WTC11 (cell line): ENCODE measurements at regions not wholly inside any gene's neighbourhood (a gene's known extent, or its start where the extent isn't known, plus 50 kb on each side); places are given as distances from the start of the nearest gene placed in this dataset.

Experiments used
- ATAC-seq: fragments of 200-7000 bp; cut with Tn5 transposase; 2 replicates; pipeline ENCODE4 v1.10.0; 2021; ENCODE audit warnings: mild to moderate bottlenecking, moderate library complexity
- CTCF ChIA-PET: fragments of 300-600 bp; sonication (Branson Sonifier 250); formaldehyde crosslinking; loops from one replicate; lab custom pipeline; 2021; ENCODE audit warnings: antibody characterized with exemption; lab: Charles Lee
- POLR2A ChIA-PET: fragments of 350-600 bp; sonication (Branson Sonifier 250); formaldehyde crosslinking; loops from one replicate; lab custom pipeline; 2021; ENCODE audit warnings: antibody characterized with exemption; lab: Charles Lee
- DNase-seq: peaks from one replicate; pipeline ENCODE4 v3.0.0; 2021; ENCODE audit warnings: low spot score
- H3K27ac Mint-ChIP-seq: 2 replicates; pipeline ENCODE4 v1.8.0; 2021; ENCODE audit warnings: mixed read lengths
- H3K27me3 Mint-ChIP-seq: 2 replicates; pipeline ENCODE4 v1.8.0; 2021; ENCODE audit warnings: low read depth, mild to moderate bottlenecking, moderate library complexity, mixed read lengths
- H3K36me3 Mint-ChIP-seq: 2 replicates; pipeline ENCODE4 v1.8.0; 2021; ENCODE audit warnings: mixed read lengths
- H3K4me1 Mint-ChIP-seq: 2 replicates; pipeline ENCODE4 v1.8.0; 2022; ENCODE audit warnings: mixed read lengths
- H3K4me3 Mint-ChIP-seq: 2 replicates; pipeline ENCODE4 v1.8.0; 2021; ENCODE audit warnings: mild to moderate bottlenecking, moderate library complexity, mixed read lengths
- H3K9me3 Mint-ChIP-seq: 2 replicates; pipeline ENCODE4 v1.8.0; 2021; ENCODE audit warnings: mixed read lengths
- CREM ChIP-seq: sonication (generic); formaldehyde crosslinking; IDR thresholded peaks from 2 replicates; pipeline ENCODE4 v1.8.1; 2022; ENCODE audit warnings: mild to moderate bottlenecking, missing genetic modification reagents, moderate library complexity
- ELF4 ChIP-seq: sonication (generic); formaldehyde crosslinking; IDR thresholded peaks from 2 replicates; pipeline ENCODE4 v1.8.1; 2022; ENCODE audit warnings: low read depth, mild to moderate bottlenecking, moderate library complexity, missing genetic modification reagents
- ETV6 ChIP-seq: sonication (generic); formaldehyde crosslinking; IDR thresholded peaks from 2 replicates; pipeline ENCODE4 v1.8.1; 2022; ENCODE audit warnings: mild to moderate bottlenecking, missing genetic modification reagents
- JUN ChIP-seq: sonication (generic); formaldehyde crosslinking; IDR thresholded peaks from 2 replicates; pipeline ENCODE4 v1.8.0; 2023; ENCODE audit warnings: mild to moderate bottlenecking, missing genetic modification reagents
- MXD4 ChIP-seq: fragments of 250-450 bp; sonication (Bioruptor Pico); IDR thresholded peaks from 2 replicates; pipeline ENCODE4 v1.8.0; 2021; ENCODE audit warnings: mild to moderate bottlenecking, moderate library complexity, borderline replicate concordance
- TCF7 ChIP-seq: sonication (generic); formaldehyde crosslinking; IDR thresholded peaks from 2 replicates; pipeline ENCODE4 v1.8.0; 2022; ENCODE audit warnings: mild to moderate bottlenecking, low read depth, missing genetic modification reagents, moderate library complexity
- TEAD4 ChIP-seq: sonication (generic); formaldehyde crosslinking; IDR thresholded peaks from 2 replicates; pipeline ENCODE4 v1.8.0; 2022; ENCODE audit warnings: mild to moderate bottlenecking, missing genetic modification reagents
- ZNF121 ChIP-seq: sonication (generic); formaldehyde crosslinking; IDR thresholded peaks from 2 replicates; pipeline ENCODE4 v1.8.0; 2023; ENCODE audit warnings: missing genetic modification reagents
- ZNF263 ChIP-seq: sonication (generic); formaldehyde crosslinking; IDR thresholded peaks from 2 replicates; pipeline ENCODE4 v1.8.1; 2022; ENCODE audit warnings: low read depth, mild to moderate bottlenecking, moderate library complexity, missing genetic modification reagents
- TF ChIP-seq, protein P1 (sequence below): sonication (generic); formaldehyde crosslinking; IDR thresholded peaks from 2 replicates; pipeline ENCODE4 v1.8.0; 2023; ENCODE audit warnings: missing genetic modification reagents, mild to moderate bottlenecking, borderline replicate concordance
- TF ChIP-seq, protein P2 (sequence below): sonication (generic); formaldehyde crosslinking; IDR thresholded peaks from 2 replicates; pipeline ENCODE4 v1.8.0; 2023; ENCODE audit warnings: mild to moderate bottlenecking, missing genetic modification reagents
- TF ChIP-seq, protein P3 (sequence below): sonication (generic); formaldehyde crosslinking; conservative IDR thresholded peaks from 2 replicates; pipeline ENCODE4 v1.8.1; 2023; ENCODE audit warnings: mild to moderate bottlenecking, low read depth, missing genetic modification reagents, moderate library complexity
- TF ChIP-seq, protein P4 (sequence below): fragments of 250-450 bp; sonication (Bioruptor Pico); IDR thresholded peaks from 2 replicates; pipeline ENCODE4 v1.9.0; 2021; ENCODE audit warnings: mild to moderate bottlenecking, borderline replicate concordance
- TF ChIP-seq, protein P5 (sequence below): sonication (generic); formaldehyde crosslinking; IDR thresholded peaks from 2 replicates; pipeline ENCODE4 v1.8.1; 2022; ENCODE audit warnings: missing genetic modification reagents, borderline replicate concordance
- TF ChIP-seq, protein P6 (sequence below): fragments of 250-450 bp; sonication (Bioruptor Pico); IDR thresholded peaks from 2 replicates; pipeline ENCODE4 v1.9.0; 2021; ENCODE audit warnings: mild to moderate bottlenecking

DNA sequence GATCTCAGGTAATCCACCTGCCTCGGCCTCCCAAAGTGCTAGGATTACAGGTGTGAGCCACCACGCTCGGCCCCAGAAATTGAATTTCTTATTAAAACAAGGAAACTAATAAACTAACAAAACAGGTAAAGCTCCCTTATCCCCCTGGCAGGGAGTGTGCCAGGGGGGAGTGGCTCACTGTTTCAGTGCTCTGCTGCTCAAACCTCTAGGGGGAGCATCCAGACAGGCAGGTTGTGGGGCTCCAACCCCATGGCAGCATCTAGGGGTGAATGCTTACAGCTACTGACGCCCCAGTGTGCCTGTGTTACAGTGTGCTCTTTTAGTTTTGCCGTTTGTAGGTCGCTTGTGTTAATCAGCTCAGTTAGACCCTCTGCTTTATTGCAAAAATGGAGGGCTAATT, 605.0 kb downstream of the GABRG1 start (continued):
- TF ChIP-seq, protein P1, sequence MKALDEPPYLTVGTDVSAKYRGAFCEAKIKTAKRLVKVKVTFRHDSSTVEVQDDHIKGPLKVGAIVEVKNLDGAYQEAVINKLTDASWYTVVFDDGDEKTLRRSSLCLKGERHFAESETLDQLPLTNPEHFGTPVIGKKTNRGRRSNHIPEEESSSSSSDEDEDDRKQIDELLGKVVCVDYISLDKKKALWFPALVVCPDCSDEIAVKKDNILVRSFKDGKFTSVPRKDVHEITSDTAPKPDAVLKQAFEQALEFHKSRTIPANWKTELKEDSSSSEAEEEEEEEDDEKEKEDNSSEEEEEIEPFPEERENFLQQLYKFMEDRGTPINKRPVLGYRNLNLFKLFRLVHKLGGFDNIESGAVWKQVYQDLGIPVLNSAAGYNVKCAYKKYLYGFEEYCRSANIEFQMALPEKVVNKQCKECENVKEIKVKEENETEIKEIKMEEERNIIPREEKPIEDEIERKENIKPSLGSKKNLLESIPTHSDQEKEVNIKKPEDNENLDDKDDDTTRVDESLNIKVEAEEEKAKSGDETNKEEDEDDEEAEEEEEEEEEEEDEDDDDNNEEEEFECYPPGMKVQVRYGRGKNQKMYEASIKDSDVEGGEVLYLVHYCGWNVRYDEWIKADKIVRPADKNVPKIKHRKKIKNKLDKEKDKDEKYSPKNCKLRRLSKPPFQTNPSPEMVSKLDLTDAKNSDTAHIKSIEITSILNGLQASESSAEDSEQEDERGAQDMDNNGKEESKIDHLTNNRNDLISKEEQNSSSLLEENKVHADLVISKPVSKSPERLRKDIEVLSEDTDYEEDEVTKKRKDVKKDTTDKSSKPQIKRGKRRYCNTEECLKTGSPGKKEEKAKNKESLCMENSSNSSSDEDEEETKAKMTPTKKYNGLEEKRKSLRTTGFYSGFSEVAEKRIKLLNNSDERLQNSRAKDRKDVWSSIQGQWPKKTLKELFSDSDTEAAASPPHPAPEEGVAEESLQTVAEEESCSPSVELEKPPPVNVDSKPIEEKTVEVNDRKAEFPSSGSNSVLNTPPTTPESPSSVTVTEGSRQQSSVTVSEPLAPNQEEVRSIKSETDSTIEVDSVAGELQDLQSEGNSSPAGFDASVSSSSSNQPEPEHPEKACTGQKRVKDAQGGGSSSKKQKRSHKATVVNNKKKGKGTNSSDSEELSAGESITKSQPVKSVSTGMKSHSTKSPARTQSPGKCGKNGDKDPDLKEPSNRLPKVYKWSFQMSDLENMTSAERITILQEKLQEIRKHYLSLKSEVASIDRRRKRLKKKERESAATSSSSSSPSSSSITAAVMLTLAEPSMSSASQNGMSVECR (CRISPR knock-in tag), result no peak
- TF ChIP-seq ELF4 (CRISPR knock-in tag) (no peak), MXD4 (CRISPR knock-in tag) (no peak), JUN (CRISPR knock-in tag) (no peak), TCF7 (CRISPR knock-in tag) (no peak)
- TF ChIP-seq, protein P2, sequence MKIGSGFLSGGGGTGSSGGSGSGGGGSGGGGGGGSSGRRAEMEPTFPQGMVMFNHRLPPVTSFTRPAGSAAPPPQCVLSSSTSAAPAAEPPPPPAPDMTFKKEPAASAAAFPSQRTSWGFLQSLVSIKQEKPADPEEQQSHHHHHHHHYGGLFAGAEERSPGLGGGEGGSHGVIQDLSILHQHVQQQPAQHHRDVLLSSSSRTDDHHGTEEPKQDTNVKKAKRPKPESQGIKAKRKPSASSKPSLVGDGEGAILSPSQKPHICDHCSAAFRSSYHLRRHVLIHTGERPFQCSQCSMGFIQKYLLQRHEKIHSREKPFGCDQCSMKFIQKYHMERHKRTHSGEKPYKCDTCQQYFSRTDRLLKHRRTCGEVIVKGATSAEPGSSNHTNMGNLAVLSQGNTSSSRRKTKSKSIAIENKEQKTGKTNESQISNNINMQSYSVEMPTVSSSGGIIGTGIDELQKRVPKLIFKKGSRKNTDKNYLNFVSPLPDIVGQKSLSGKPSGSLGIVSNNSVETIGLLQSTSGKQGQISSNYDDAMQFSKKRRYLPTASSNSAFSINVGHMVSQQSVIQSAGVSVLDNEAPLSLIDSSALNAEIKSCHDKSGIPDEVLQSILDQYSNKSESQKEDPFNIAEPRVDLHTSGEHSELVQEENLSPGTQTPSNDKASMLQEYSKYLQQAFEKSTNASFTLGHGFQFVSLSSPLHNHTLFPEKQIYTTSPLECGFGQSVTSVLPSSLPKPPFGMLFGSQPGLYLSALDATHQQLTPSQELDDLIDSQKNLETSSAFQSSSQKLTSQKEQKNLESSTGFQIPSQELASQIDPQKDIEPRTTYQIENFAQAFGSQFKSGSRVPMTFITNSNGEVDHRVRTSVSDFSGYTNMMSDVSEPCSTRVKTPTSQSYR (CRISPR knock-in tag), result no peak

DNA sequence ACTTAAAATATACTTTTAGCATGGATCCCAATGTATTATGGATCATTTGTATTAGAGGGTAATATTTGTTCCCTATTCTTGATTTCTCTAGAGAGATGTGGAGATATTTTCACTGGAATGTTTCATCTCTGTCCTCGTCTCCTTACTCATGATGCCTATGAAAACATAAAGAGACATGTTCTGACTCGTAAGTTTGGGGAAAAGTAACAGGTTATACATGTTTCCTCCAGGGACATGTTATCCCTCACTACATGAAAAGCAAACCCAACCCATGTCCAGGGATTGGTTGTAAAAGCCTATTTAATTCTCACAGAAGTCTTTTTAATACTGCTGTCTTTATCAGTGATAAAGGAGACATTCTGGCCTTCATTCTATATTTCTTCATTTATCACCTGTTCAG, 621.4 kb downstream of the GABRG1 start:
- Mint-ChIP-seq H3K4me1 (no peaks in the 10 kb centered on the region), H3K36me3 (peaks cover 2% of the 10 kb centered on the region; the same call in 1 of the 2 replicates), H3K27ac (no peak overlapping the region), H3K27me3 (no peaks in the 10 kb centered on the region), H3K4me3 (no peak overlapping the region), H3K9me3 (peaks cover 6% of the 10 kb centered on the region; the same call in 1 of the 2 replicates)
- CTCF ChIA-PET, result no interaction called here
- POLR2A ChIA-PET, result no interaction called here
- ATAC-seq (no peak), DNase-seq (no peak)
- TF ChIP-seq, protein P3, sequence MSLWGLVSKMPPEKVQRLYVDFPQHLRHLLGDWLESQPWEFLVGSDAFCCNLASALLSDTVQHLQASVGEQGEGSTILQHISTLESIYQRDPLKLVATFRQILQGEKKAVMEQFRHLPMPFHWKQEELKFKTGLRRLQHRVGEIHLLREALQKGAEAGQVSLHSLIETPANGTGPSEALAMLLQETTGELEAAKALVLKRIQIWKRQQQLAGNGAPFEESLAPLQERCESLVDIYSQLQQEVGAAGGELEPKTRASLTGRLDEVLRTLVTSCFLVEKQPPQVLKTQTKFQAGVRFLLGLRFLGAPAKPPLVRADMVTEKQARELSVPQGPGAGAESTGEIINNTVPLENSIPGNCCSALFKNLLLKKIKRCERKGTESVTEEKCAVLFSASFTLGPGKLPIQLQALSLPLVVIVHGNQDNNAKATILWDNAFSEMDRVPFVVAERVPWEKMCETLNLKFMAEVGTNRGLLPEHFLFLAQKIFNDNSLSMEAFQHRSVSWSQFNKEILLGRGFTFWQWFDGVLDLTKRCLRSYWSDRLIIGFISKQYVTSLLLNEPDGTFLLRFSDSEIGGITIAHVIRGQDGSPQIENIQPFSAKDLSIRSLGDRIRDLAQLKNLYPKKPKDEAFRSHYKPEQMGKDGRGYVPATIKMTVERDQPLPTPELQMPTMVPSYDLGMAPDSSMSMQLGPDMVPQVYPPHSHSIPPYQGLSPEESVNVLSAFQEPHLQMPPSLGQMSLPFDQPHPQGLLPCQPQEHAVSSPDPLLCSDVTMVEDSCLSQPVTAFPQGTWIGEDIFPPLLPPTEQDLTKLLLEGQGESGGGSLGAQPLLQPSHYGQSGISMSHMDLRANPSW, result no peak
- TF ChIP-seq ZNF121 (CRISPR knock-in tag) (no peak), ETV6 (CRISPR knock-in tag) (no peak), CREM (CRISPR knock-in tag) (no peak), ZNF263 (CRISPR knock-in tag) (no peak), TEAD4 (CRISPR knock-in tag) (no peak)
- TF ChIP-seq, protein P4, sequence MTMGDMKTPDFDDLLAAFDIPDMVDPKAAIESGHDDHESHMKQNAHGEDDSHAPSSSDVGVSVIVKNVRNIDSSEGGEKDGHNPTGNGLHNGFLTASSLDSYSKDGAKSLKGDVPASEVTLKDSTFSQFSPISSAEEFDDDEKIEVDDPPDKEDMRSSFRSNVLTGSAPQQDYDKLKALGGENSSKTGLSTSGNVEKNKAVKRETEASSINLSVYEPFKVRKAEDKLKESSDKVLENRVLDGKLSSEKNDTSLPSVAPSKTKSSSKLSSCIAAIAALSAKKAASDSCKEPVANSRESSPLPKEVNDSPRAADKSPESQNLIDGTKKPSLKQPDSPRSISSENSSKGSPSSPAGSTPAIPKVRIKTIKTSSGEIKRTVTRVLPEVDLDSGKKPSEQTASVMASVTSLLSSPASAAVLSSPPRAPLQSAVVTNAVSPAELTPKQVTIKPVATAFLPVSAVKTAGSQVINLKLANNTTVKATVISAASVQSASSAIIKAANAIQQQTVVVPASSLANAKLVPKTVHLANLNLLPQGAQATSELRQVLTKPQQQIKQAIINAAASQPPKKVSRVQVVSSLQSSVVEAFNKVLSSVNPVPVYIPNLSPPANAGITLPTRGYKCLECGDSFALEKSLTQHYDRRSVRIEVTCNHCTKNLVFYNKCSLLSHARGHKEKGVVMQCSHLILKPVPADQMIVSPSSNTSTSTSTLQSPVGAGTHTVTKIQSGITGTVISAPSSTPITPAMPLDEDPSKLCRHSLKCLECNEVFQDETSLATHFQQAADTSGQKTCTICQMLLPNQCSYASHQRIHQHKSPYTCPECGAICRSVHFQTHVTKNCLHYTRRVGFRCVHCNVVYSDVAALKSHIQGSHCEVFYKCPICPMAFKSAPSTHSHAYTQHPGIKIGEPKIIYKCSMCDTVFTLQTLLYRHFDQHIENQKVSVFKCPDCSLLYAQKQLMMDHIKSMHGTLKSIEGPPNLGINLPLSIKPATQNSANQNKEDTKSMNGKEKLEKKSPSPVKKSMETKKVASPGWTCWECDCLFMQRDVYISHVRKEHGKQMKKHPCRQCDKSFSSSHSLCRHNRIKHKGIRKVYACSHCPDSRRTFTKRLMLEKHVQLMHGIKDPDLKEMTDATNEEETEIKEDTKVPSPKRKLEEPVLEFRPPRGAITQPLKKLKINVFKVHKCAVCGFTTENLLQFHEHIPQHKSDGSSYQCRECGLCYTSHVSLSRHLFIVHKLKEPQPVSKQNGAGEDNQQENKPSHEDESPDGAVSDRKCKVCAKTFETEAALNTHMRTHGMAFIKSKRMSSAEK (CRISPR knock-in tag), result no peak
- TF ChIP-seq, protein P1 (CRISPR knock-in tag), result no peak
- TF ChIP-seq, protein P5, sequence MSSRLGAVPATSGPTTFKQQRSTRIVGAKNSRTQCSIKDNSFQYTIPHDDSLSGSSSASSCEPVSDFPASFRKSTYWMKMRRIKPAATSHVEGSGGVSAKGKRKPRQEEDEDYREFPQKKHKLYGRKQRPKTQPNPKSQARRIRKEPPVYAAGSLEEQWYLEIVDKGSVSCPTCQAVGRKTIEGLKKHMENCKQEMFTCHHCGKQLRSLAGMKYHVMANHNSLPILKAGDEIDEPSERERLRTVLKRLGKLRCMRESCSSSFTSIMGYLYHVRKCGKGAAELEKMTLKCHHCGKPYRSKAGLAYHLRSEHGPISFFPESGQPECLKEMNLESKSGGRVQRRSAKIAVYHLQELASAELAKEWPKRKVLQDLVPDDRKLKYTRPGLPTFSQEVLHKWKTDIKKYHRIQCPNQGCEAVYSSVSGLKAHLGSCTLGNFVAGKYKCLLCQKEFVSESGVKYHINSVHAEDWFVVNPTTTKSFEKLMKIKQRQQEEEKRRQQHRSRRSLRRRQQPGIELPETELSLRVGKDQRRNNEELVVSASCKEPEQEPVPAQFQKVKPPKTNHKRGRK (CRISPR knock-in tag), result no peak
- TF ChIP-seq, protein P6, sequence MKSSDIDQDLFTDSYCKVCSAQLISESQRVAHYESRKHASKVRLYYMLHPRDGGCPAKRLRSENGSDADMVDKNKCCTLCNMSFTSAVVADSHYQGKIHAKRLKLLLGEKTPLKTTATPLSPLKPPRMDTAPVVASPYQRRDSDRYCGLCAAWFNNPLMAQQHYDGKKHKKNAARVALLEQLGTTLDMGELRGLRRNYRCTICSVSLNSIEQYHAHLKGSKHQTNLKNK, result no peak
